HG02798 (cell line): ENCODE measurements at regions not wholly inside any gene's neighbourhood (a gene's known extent, or its start where the extent isn't known, plus 50 kb on each side); places are given as distances from the start of the nearest gene placed in this dataset.
"Not testable (repeated sequence)": the region's sequence is repeated elsewhere in the genome, so short reads cannot be mapped to it uniquely, and the experiment has no call there.

Experiments used
- ATAC-seq: cut with Tn5 transposase; IDR thresholded peaks from one replicate; pipeline ENCODE4 v1.9.1; 2021; ENCODE audit warnings: mild to moderate bottlenecking; ENCODE audit not compliant: unreplicated experiment, poor library complexity

DNA sequence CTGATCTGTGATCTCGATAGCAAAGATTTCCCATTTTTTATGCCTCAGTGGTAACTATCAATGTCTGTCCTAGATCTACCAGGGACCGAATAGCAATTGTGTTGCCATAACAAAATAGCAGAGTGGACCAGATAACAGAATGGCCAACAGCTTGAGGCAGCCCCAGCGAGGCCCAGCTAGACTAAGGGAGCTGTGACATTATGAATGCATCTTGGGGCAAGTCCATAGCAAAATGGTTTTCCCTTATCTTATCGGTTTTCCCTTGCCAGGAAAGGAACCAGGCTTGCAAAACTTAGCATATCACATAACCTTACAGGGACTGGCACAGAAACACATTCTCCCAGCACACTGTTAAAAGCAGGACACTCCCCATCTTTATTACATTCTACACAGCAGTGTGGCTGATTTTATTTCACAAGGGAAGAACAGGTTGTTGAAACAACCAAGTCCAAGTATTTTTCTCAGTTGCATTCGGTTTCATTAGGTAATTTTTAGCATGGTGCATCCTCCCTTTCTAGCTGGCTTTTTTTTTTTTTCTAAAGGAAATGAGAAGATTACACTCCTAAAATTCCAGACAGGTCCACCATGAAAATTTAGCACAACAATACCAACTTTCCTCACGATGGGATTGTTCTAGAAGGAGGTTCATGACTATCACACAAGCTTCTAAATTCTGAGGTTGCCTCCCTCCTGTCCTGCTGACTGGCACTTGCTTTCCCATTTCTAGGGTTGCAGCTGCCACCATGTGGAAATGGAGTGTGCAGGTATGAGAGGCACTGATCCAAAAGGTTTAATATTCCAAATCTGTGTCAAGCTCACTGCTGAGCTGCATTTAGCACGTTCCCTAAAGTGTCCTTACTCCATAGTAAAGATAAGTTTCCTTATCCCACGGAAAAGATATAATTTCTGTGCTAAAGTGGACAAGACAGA, 97.0 kb upstream of the SLC35G4 start:
- ATAC-seq: peak; percentile 10

DNA sequence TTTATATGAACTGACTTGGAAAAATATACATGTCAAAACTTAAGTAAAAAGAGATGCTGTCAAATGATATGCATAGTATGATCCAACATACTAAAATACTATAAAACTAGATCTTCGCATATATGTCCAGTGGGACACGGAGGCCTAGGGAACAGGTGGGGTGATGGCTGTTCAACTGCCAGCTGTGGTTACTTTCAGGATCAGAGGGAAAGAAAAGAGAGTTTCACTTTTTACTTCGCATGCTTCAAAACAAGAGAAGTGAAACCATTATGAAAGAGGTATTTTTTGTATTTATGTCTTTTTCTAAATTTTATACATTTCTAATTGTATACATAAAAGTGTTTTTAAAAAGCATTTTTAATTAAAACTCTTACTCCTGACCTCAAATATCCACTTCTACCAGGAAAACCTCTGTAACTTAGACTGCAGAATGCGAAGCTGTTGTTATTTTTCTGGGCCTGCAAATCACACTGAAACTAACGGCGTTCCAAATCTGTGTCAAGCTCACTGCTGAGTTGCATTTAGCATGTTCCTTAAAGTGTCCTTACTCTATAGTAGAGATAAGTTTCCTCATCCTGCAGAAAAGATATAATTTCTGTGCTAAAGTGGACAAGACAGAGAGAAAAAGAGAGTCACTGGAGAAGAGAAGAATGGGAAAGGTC, 97.8 kb upstream of the SLC35G4 start:
- peak; percentile 94 for ATAC-seq

DNA sequence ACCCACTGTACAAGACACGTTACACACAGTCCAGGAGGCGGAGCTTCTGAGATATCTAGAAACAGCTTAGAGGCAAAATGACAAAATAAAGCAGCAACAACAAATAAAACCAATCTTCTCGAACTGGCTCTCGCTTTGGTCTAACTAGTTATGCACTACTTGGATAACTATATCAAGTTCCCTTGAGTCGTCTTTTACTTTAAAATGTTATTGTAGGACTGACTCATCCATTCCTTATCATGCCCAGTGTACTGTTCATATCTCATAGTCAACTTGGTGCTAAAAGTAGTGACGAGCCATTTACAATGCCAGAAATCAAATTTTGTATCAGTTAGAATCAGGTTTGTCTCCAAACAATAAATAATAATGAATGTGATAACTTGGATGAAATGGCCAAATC, 102.5 kb upstream of the SLC35G4 start:
- ATAC-seq: no peak

DNA sequence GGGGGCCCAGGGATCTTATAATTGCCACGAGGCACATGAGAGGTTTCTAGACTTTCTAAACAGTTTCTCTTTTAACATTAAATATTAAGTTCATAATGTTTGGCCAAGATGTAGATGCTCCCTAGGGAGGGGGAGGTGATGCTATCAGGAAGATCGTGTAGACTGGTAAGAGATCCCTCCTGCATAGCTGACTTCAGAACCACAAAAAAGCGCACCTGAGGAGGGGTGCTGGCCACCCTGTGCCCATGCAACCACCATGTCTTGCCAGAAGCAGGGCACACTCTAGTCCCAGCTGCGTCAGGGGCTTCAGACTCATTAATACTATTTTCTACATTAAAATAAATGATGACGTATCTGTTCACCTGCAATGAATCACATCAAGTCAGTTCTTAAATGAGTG, 103.4 kb upstream of the SLC35G4 start:
- no peak for ATAC-seq

DNA sequence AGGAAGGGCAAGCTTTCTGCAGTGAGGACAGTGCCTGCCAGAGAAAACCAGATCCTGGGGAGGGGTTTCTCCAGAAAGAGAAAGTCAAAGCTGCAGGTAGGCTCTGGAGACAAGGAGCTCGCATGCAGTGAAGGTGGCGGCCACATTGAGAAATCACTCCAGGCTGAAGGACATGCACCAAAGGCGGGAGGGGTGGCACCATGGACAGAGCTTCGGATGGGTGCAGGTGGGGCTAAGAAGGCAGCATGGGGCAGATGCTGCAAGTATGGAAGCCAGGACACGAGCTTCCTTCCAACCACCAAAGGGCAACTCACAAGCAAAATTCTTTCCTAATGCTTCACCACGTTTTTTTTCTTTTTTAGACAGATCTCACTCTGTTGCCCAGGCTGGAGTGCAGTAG, 104.4 kb upstream of the SLC35G4 start:
- ATAC-seq: no peak

DNA sequence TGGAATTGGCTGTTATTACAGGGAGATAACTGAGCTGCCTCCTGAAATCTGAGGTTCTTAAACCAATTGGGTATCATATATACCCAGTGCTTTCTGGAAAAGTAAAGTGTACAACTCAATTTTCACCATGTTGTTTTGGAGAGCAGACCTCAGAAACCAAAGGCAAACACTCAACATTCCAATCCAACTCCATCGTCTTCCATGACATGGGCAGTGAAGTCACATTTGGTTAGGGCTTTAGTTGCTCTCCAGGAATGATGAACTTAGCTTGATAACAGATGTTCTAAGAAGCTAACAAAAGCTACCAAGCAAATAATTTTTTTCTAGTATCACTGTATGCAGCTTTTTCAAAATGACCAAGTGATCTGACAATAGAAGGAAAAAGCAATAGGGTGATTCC, 107.0 kb upstream of the SLC35G4 start:
- ATAC-seq: no peak

DNA sequence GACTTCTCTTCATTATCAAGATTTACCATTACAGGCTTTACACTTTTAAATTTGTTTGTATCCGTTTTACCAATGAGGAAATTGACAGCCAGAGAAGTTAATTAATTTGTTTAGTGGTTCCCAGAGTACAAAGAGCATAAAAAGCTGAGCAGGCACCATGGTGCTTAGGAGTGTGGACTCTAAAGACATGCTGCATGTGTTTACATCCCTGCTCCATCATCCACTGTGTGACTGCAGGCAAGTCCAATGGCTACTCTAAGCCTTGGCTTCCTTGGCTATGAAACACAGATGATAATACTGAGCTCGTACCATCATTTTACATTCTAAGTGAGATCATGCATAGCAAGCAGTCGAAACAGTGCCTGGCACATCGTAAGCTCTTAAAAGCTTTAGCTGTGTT, 108.0 kb upstream of the SLC35G4 start:
- no peak for ATAC-seq

DNA sequence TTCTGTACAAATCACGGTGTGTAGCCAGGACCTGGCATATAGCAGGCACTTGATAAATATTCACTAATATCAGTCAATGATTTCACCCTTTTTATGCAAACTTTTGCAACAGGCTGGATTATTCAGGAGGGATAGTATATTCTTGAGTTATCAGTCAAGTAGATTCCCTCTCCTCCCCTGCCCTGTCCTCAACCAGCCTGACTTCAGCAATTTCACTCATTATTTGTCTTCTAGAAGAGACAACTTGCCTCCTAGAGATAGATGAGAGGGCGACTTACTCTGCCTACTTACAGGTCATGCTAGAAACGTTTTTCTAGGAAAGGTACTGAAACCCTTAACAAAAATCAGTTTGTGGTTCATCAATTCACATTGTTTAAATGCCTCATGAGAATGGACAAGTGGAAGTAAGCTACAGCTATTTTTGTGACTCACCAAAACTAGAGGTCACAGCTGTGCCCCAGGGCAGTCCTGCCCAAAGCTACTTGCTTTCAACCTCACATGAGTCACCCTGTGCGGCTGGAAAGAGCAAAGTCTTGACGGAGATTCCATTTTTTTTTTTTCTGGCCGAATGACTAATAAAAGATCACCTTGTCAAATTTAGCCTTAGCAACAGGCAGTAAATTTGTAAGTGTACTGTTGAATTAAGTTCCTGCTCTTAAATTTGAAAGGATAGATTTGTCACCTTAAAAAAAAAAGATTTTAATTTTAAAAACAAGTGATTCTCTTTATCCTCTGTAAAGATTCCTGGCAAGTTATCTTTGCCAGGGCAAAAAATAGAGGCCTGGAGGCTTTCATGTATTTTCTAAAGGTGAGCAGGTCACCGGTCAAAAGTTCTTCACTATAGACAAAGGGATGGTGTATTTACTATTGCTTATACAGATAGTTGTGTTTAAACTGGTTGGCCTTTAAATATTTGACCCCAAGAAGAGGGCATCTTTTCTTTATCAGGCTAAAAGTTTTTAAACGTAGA, 109.0 kb upstream of the SLC35G4 start:
- ATAC-seq: peak; percentile 88

DNA sequence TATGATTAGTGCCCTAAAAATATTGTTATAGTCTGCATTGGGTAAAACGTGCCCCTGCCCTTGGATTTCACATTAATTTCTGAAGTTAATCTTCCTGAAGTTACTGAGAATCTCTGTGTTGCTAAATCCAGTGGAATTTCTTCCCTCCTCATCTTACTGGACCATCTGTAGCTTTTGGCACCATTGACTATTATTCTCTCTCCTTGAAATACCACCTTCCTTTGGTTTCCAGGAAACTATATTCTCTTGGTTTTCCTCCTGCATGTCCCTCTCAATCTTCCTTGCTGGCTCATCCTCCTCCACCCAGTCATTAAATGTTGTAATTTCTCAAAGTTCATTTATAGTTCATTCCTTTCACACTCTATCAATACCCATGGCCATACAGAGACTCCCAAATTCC, 110.6 kb upstream of the SLC35G4 start:
- no peak for ATAC-seq

DNA sequence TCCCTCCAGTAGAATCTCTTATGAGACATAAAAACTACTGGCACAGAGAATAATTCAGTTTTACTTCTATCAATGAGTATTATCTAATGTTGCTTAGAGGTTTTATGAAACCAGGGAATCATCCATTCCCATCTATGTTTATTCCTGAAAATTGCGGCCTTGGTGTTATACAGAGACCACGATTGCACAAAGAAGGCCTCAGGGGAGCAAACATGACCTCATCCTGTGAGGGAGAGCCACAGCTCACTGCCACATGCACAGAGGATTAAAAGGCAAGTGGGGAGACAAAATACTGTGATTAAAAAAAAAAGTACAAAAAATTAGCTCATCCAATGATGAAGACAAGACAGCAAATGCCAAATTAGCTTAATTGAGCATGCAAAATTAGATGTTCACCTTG, 111.8 kb upstream of the SLC35G4 start:
- no peak for ATAC-seq

DNA sequence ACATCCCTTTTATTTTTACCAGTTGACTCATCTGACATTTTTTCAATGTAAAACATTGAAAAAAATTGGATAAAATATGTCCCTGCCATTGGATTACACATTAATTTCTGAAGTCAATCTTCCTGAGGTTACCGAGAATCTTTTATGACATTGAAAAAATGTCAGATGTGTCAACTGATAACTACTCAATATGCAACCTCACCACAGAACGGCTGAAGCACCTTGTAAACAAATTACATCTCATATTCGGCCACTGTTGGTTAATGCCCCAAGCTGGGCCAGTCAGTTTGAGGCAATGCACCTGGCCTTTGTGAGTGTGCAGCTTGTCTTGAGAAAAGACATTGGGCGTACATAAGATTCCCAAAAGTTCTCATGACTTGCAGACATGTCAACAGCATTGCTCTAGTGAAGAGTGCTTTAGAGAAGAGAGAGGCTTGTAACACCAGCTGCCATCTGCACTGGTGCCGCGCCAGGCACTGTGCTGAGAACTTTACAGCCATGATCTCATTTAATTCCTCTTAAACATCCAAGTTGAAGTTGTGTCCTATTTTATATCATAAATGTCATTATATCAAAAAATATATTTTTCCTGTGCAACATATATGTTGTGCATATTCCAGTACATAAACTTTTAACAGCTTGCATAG, 112.7 kb upstream of the SLC35G4 start:
- peak; percentile 51 for ATAC-seq

DNA sequence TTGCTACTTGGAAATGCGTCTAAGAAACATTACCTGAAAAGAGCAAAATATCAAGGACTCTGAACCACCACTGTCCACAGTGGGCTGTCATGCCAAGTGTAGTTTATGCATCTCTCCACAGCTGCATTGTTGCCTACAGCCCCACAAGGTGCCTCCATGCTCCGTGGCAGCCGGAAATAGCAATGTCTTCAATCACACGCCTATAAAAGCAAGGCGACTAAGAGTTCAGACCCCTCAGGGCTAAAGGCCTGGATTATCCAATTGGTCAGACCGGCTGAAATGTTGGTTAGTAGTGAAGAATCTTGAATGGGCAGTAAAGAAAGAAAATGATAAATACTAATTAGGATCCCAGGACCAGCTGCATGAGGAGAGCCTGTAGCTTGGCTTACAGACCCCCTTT, 114.0 kb upstream of the SLC35G4 start:
- no peak for ATAC-seq

DNA sequence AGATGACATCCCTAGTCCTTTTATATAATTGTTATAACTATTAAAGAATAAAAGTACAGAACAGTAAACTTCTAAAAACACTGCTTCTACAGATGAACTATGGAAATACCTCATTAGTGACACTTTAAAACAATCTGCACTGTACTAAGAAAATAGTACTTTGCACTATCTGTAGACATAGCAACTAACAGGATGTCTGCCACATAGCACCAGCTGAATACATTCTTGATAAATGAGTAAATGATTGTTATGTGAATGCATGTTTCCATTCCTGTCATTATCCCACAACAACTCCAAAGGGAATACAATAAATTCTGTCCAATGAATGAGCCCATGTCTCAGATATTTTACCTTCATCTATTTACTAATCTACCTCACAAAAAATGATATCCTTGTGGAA, 115.3 kb upstream of the SLC35G4 start:
- ATAC-seq: no peak

DNA sequence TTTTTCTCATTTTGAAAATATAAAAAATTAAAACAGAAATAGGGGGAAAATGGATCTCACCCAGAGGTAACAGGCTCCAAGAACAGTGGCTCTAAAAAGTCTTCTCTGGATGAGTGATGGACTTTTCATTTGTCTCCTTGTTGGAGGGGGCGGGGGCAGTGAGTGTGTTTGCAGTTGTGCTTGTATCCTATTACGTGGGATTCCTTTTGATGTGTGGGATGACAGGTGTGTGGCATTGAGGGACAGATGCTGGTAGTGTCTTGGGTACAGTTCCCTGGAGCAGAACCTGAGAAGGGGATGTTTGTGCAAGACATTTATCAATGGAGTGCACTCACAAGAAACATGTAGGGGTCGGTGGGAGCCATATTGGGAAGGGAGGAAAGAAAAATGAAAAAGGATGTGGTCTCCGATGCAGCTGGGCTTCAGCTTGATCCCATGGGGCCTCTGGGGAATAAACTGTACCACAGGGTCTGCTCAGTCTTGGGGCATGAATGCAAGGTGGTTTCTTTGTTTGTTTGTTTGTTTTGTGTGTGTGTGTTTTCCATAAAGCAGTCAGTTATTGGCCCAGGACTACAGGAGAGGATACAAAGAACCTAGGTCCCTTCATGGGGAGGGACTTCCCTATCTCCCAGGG, 120.0 kb upstream of the SLC35G4 start:
- ATAC-seq: no peak

DNA sequence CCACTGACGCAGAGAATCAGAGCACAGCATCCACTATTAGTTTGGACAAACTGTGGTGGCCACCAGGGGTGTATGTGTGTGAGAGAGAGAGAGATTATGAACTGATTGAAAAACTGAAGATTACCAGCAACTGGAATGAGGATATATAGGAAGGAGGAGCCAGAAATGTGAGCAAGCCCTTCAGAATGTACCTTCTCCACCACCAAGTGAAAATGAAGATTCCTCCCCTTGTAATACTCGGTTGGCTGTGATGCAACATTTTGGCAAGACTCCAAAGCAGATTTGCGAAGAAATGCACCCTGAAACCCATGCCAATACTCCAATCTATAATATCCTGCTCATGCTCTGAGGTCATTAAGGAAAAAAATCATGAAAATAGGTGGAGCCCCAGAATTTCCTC, 121.2 kb upstream of the SLC35G4 start:
- ATAC-seq: no peak

DNA sequence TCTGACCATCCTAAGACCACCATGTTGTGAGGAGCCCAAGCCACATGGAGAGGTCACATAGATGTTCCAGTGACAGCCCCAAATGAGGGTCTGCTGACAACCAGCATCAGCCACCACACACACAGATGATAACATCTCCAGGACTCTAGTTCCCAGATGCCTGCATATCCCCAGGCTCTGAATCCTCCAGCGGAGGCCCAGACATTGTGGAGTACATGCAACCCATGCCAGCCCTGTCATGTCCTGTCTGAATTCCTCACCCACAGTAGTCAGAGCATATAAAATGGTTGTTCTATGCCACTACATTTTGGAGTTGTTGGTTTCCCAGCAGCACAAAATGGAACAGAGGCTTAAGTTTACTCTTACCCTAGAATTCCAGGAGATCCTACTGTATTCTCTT, 122.0 kb upstream of the SLC35G4 start:
- ATAC-seq: no peak

DNA sequence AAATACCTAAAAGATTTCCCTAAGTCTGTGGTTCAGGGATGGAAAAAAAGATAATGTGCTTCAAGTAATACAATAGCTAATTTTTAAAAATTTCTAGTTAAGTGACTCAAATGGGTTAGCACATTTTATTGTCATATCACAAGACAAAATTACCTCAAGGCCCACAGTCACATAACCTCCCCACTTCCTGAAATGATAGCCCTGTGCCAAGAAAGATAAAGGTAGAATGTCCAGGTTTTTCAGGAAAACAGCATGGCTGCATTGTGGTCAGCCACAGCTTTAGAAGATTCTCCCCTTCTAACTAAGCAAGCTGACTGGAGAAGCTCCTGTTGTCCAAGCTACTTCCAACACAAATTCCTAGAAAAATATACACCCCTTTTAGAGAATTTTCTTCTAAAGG, 127.1 kb upstream of the SLC35G4 start:
- ATAC-seq: no peak

DNA sequence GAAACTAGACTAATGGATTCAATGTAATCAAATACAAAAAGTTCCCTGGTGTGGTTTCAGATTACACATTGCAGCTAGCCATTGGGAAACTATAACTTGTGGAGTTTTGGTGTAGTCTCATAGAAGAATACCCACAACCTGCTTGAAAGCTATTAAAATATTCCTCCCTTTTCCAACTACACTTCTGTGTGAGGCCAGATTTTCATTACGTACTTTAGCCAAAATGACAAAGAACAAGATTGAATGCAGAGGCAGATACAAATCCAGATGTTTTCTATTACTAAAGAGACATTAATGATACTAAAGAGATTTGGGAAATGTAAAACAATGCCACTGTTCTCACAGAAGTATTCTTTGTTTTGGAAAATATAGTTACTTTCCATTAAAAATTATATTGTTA, 128.7 kb upstream of the SLC35G4 start:
- no peak for ATAC-seq

DNA sequence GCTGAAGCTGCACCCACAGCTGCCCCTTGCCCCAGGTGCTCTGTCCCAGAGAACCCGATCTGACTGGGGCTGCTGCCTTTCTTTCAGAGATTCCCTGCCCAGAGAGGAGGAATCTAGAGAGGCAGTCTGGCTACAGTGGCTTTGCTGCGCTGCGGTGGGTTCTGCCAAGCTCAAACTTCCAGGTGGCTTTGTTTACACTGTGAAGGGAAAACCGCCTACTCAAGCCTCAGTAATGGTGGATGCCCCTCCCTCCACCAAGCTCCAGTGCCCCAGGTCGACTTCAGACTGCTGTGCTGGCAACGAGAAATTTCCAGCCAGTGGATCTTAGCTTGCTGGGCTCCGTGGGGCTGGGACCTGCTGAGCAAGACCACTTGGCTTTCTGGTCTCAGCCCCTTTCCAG, 130.4 kb upstream of the SLC35G4 start:
- not testable (repeated sequence) for ATAC-seq

DNA sequence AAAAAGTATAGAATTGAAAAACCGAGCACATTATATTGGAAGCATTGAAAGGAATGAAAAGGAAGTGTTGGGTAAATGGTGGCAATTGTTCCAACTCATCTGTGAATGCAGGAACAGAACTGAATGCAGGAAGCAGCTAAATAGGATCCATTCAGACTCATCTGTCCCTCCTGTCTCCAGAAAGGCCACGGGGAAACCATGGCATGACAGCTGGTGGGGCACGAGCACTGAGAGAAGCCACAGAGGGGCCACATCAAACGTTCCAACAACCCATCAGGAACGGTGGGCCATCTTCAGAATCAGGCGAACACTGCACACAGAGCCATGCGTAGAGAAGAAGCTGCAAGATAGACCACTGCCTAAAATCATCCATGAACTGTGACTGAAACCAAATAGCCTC, 138.5 kb upstream of the SLC35G4 start:
- ATAC-seq: no peak
